ENCODE measurements at regions not wholly inside any gene's neighbourhood (a gene's known extent, or its start where the extent isn't known, plus 50 kb on each side); places are given as distances from the start of the nearest gene placed in this dataset.
"Not testable (repeated sequence)": the region's sequence is repeated elsewhere in the genome, so short reads cannot be mapped to it uniquely, and the experiment has no call there.

- no CpG with 5 or more reads among the region's 10 CpGs for WGBS
- no peaks in the 10 kb centered on the region for H3K9me3 ChIP-seq
- no peak overlapping the region for H3K27ac ChIP-seq
- H3K4me3 ChIP-seq, result no peak overlapping the region
- no peaks in the 10 kb centered on the region for H3K4me1 ChIP-seq
- TF ChIP-seq, protein P1, sequence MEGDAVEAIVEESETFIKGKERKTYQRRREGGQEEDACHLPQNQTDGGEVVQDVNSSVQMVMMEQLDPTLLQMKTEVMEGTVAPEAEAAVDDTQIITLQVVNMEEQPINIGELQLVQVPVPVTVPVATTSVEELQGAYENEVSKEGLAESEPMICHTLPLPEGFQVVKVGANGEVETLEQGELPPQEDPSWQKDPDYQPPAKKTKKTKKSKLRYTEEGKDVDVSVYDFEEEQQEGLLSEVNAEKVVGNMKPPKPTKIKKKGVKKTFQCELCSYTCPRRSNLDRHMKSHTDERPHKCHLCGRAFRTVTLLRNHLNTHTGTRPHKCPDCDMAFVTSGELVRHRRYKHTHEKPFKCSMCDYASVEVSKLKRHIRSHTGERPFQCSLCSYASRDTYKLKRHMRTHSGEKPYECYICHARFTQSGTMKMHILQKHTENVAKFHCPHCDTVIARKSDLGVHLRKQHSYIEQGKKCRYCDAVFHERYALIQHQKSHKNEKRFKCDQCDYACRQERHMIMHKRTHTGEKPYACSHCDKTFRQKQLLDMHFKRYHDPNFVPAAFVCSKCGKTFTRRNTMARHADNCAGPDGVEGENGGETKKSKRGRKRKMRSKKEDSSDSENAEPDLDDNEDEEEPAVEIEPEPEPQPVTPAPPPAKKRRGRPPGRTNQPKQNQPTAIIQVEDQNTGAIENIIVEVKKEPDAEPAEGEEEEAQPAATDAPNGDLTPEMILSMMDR (IDR thresholded peaks at IDR 0.05), result no peak
- TF ChIP-seq EP300 (IDR thresholded peaks at IDR 0.05) (no peak), POLR2AphosphoS5 (IDR thresholded peaks at IDR 0.05) (no peak), POLR2A (IDR thresholded peaks at IDR 0.05) (no peak)
- DNase-seq (ENCODE audit: low spot score in 2 of 2), result no peak
- no peaks in the 10 kb centered on the region for H3K27me3 ChIP-seq
- no peaks in the 10 kb centered on the region for H3K36me3 ChIP-seq
Observed at GRCh38 chr14:105901226-105901625, 374.8 kb downstream of the TMEM121 start.

DNA sequence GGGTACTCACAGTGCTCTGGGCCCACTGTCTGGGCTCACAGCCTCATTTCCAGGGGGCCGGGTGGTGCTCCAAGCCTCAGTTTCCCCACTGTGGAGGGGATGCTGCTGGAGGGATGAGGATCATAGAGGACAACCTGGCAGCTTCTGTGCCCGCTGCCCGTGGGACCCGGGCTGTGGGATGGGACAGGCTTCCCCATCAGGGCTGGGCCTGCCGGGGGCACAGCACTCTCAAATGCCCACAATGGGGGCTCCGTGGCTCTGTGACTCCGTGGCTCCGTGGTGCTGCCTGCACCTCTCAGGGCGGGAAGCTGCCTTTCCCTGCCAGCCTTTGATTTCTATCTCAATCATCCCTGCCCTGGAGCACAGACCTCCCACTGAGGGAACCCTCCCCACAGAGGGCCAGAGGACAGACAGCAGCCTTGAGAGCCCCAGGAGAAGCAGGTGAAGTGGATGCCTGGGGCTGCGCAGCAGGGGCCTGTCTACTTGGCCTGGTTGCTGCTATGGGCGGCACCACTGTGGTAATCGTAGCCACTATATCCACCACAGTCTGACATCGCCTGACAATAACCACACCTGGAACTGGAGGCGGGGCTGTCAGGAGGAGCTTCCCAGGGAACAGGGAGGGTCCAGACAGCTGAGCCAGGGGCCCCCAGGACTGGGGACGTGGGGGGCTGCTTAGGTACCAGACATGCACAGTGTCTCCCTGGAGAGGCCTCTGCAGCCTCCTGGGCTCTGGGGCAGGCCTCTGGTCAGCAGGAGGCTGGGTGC, 375.9 kb downstream of the TMEM121 start:
- WGBS, result 80% methylated on average over 10 of the region's 15 CpGs
- TF ChIP-seq POLR2AphosphoS5 (IDR thresholded peaks at IDR 0.05) (no peak), EP300 (IDR thresholded peaks at IDR 0.05) (no peak), POLR2A (IDR thresholded peaks at IDR 0.05) (no peak)
- TF ChIP-seq, protein P1 (IDR thresholded peaks at IDR 0.05), result no peak

DNA sequence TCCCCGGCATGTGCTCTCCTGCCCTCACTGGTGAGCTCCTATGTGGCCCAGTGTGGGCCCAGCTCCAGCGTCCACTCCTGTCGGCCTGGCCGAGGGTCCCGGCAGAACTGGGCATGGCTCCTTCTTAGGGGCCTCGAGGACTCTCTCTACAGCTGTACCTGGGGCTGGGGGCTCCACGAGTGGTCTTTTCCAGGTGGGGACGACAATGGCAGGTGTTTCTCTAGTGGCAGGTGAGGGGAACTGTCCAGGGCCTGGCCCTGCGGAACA, 376.4 kb downstream of the TMEM121 start:
- not testable (repeated sequence) for H3K4me1 ChIP-seq; H3K36me3 ChIP-seq; H3K27ac ChIP-seq; H3K27me3 ChIP-seq; H3K9me3 ChIP-seq; DNase-seq (ENCODE audit: low spot score in 2 of 2); H3K4me3 ChIP-seq
- no CpG with 5 or more reads among the region's 9 CpGs for WGBS

More for the DNA sequence above, 375.9 kb downstream of the TMEM121 start:
- H3K36me3 ChIP-seq, result no peaks in the 10 kb centered on the region
- DNase-seq (ENCODE audit: low spot score in 2 of 2), result no peak
- H3K4me3 ChIP-seq, result no peak overlapping the region
- no peaks in the 10 kb centered on the region for H3K27me3 ChIP-seq
- H3K9me3 ChIP-seq, result no peaks in the 10 kb centered on the region
- no peak overlapping the region for H3K27ac ChIP-seq
- H3K4me1 ChIP-seq, result no peaks in the 10 kb centered on the region

- H3K4me3 ChIP-seq, result no peak overlapping the region
- no peaks in the 10 kb centered on the region for H3K36me3 ChIP-seq
- no peak overlapping the region for H3K27ac ChIP-seq
- no peak for TF ChIP-seq EP300 (IDR thresholded peaks at IDR 0.05)
- no peak for TF ChIP-seq POLR2AphosphoS5 (IDR thresholded peaks at IDR 0.05)
- TF ChIP-seq, protein P1 (IDR thresholded peaks at IDR 0.05), result no peak
- TF ChIP-seq POLR2A (IDR thresholded peaks at IDR 0.05), result no peak
- no peak for DNase-seq (ENCODE audit: low spot score in 2 of 2)
- WGBS, result no CpG with 5 or more reads among the region's 9 CpGs
- no peaks in the 10 kb centered on the region for H3K27me3 ChIP-seq
- H3K9me3 ChIP-seq, result no peaks in the 10 kb centered on the region
- no peaks in the 10 kb centered on the region for H3K4me1 ChIP-seq
Observed at GRCh38 chr14:105903971-105904370, 377.6 kb downstream of the TMEM121 start.

DNA sequence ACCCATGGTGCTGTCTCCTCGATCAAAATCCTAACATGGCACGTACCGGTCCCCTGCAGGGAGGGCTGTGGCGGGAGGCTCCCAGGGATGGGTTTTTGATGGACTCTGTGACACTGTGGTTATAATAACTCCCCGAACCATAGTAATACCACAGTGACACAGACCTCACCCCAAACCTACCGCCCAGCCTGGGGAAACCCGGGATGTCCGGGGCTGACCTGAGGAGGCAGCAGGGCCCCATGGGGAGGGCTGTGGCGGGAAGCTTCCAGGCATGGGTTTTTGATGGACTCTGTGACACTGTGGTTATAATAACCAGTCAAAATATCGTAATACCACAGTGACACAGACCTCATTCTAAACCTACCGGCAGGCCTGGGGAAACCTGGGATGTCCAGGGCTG, 378.0 kb downstream of the TMEM121 start:
- H3K4me3 ChIP-seq, result no peak overlapping the region
- no peaks in the 10 kb centered on the region for H3K27me3 ChIP-seq
- no peak for DNase-seq (ENCODE audit: low spot score in 2 of 2)
- H3K4me1 ChIP-seq, result no peaks in the 10 kb centered on the region
- no peak overlapping the region for H3K27ac ChIP-seq
- TF ChIP-seq POLR2AphosphoS5 (IDR thresholded peaks at IDR 0.05) (no peak), POLR2A (IDR thresholded peaks at IDR 0.05) (no peak), EP300 (IDR thresholded peaks at IDR 0.05) (no peak)
- TF ChIP-seq, protein P1 (IDR thresholded peaks at IDR 0.05), result no peak
- no peaks in the 10 kb centered on the region for H3K9me3 ChIP-seq
- WGBS, result 76% methylated on average over 5 of the region's 11 CpGs
- H3K36me3 ChIP-seq, result no peaks in the 10 kb centered on the region

- WGBS, result 84% methylated on average over 8 of the region's 11 CpGs
Observed at GRCh38 chr14:105905456-105905855, 379.1 kb downstream of the TMEM121 start.

More at GRCh38 chr14:105905456-105905855, 379.1 kb downstream of the TMEM121 start:
- DNase-seq (ENCODE audit: low spot score in 2 of 2), result no peak
- no peaks in the 10 kb centered on the region for H3K27me3 ChIP-seq
- H3K9me3 ChIP-seq, result no peaks in the 10 kb centered on the region
- TF ChIP-seq EP300 (IDR thresholded peaks at IDR 0.05) (no peak), POLR2A (IDR thresholded peaks at IDR 0.05) (no peak), POLR2AphosphoS5 (IDR thresholded peaks at IDR 0.05) (no peak)
- TF ChIP-seq, protein P1 (IDR thresholded peaks at IDR 0.05), result no peak
- H3K36me3 ChIP-seq, result no peaks in the 10 kb centered on the region
- H3K4me1 ChIP-seq, result no peaks in the 10 kb centered on the region
- H3K4me3 ChIP-seq, result no peak overlapping the region
- no peak overlapping the region for H3K27ac ChIP-seq
